GM10248 (cell line): ENCODE measurements at regions not wholly inside any gene's neighbourhood (a gene's known extent, or its start where the extent isn't known, plus 50 kb on each side); places are given as distances from the start of the nearest gene placed in this dataset.

Experiments
- CTCF ChIA-PET: fragments of 300-600 bp; sonication (Branson Sonifier 250); formaldehyde crosslinking; extraction: SDS; loops from one replicate; lab custom pipeline; 2021; ENCODE audit warnings: antibody characterized with exemption; lab: Yijun Ruan, JAX
- POLR2A ChIA-PET: fragments of 350-650 bp; sonication (Branson Sonifier 250); formaldehyde crosslinking; extraction: SDS; loops from one replicate; lab custom pipeline; 2020; ENCODE audit warnings: antibody characterized with exemption; lab: Yijun Ruan, JAX
- DNase-seq: peaks from one replicate; pipeline ENCODE4 v3.0.0; 2012; ENCODE audit errors: extremely low spot score
- TF ChIP-seq, protein P1 (sequence below): IDR thresholded peaks from 2 replicates; pipeline ENCODE4 v1.5.1; 2012; ENCODE audit warnings: mild to moderate bottlenecking, low read depth; ENCODE audit errors: extremely low read depth, missing control alignments, control extremely low read depth

- TF ChIP-seq, protein P1, sequence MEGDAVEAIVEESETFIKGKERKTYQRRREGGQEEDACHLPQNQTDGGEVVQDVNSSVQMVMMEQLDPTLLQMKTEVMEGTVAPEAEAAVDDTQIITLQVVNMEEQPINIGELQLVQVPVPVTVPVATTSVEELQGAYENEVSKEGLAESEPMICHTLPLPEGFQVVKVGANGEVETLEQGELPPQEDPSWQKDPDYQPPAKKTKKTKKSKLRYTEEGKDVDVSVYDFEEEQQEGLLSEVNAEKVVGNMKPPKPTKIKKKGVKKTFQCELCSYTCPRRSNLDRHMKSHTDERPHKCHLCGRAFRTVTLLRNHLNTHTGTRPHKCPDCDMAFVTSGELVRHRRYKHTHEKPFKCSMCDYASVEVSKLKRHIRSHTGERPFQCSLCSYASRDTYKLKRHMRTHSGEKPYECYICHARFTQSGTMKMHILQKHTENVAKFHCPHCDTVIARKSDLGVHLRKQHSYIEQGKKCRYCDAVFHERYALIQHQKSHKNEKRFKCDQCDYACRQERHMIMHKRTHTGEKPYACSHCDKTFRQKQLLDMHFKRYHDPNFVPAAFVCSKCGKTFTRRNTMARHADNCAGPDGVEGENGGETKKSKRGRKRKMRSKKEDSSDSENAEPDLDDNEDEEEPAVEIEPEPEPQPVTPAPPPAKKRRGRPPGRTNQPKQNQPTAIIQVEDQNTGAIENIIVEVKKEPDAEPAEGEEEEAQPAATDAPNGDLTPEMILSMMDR, result no peak
- POLR2A ChIA-PET, result no interaction called here
- CTCF ChIA-PET, result no interaction called here
- no peak for DNase-seq
Observed at GRCh38 chr7:136186281-136186680, 209.1 kb upstream of the MTPN start.

DNA sequence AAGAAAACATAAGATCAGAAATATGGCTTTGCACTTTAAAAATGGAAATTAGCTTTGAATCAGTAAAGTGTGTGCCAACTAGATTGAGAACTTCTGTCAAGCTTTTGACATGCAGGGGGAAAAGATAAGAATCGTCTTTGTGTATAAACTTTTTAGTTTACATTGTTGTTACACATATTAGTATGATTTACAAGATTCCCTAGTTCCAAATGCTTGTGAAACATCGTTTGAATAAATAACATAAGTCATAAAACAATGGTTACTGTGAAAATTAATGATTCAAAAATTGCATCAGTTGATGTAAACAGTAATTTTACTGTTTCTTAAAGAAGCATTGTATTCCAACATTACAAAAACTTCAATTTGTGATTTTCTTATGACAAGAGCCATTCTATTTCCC, 207.6 kb upstream of the MTPN start:
- CTCF ChIA-PET, result interaction anchor here (1.2 kb wide), 1 partner anchor 15 kb away, joined by 3 read pairs; no protein-coding TSS in a partner anchor
- TF ChIP-seq, protein P1, result no peak
- no peak for DNase-seq
- POLR2A ChIA-PET, result no interaction called here

GRCh38 chr7:136183981-136184380, 206.8 kb upstream of the MTPN start:
- DNase-seq, result no peak
- TF ChIP-seq, protein P1, result no peak
- POLR2A ChIA-PET, result no interaction called here
- CTCF ChIA-PET, result interaction anchor here (1.2 kb wide), 1 partner anchor 15 kb away, joined by 3 read pairs; no protein-coding TSS in a partner anchor

- POLR2A ChIA-PET, result no interaction called here
- CTCF ChIA-PET, result interaction anchor here (1.1 to 1.3 kb wide), 2 partner anchors 26 to 28 kb away, joined by 3 read pairs; no protein-coding TSS in a partner anchor
- TF ChIP-seq, protein P1, result no peak
- DNase-seq, result no peak
Observed at GRCh38 chr7:136180984-136181383, 203.8 kb upstream of the MTPN start.

- CTCF ChIA-PET, result interaction anchor here (1.1 to 3.4 kb wide), 4 partner anchors 11 to 27 kb away, joined by 3 to 21 read pairs (median 3); no protein-coding TSS in a partner anchor
- POLR2A ChIA-PET, result no interaction called here
- TF ChIP-seq, protein P1, result no peak
- no peak for DNase-seq
Observed at GRCh38 chr7:136179851-136180721, 202.9 kb upstream of the MTPN start.

GRCh38 chr7:136179154-136179553, 202.0 kb upstream of the MTPN start:
- TF ChIP-seq, protein P1, result no peak
- DNase-seq, result no peak
- ChIA-PET POLR2A (no interaction called here), CTCF (interaction anchor here (1.3 to 3.4 kb wide), 2 partner anchors 10 to 13 kb away, joined by 3 to 21 read pairs; no protein-coding TSS in a partner anchor)
